WTC11 (cell line): ENCODE measurements at regions not wholly inside any gene's neighbourhood (a gene's known extent, or its start where the extent isn't known, plus 50 kb on each side); places are given as distances from the start of the nearest gene placed in this dataset.

Experiments used
- ATAC-seq: fragments of 200-7000 bp; cut with Tn5 transposase; 2 replicates; pipeline ENCODE4 v1.10.0; 2021; ENCODE audit warnings: mild to moderate bottlenecking, moderate library complexity
- CTCF ChIA-PET: fragments of 300-600 bp; sonication (Branson Sonifier 250); formaldehyde crosslinking; loops from one replicate; lab custom pipeline; 2021; ENCODE audit warnings: antibody characterized with exemption; lab: Charles Lee
- POLR2A ChIA-PET: fragments of 350-600 bp; sonication (Branson Sonifier 250); formaldehyde crosslinking; loops from one replicate; lab custom pipeline; 2021; ENCODE audit warnings: antibody characterized with exemption; lab: Charles Lee
- DNase-seq: peaks from one replicate; pipeline ENCODE4 v3.0.0; 2021; ENCODE audit warnings: low spot score
- H3K27ac Mint-ChIP-seq: 2 replicates; pipeline ENCODE4 v1.8.0; 2021; ENCODE audit warnings: mixed read lengths
- H3K27me3 Mint-ChIP-seq: 2 replicates; pipeline ENCODE4 v1.8.0; 2021; ENCODE audit warnings: low read depth, mild to moderate bottlenecking, moderate library complexity, mixed read lengths
- H3K36me3 Mint-ChIP-seq: 2 replicates; pipeline ENCODE4 v1.8.0; 2021; ENCODE audit warnings: mixed read lengths
- H3K4me1 Mint-ChIP-seq: 2 replicates; pipeline ENCODE4 v1.8.0; 2022; ENCODE audit warnings: mixed read lengths
- H3K4me3 Mint-ChIP-seq: 2 replicates; pipeline ENCODE4 v1.8.0; 2021; ENCODE audit warnings: mild to moderate bottlenecking, moderate library complexity, mixed read lengths
- H3K9me3 Mint-ChIP-seq: 2 replicates; pipeline ENCODE4 v1.8.0; 2021; ENCODE audit warnings: mixed read lengths
- CREM ChIP-seq: sonication (generic); formaldehyde crosslinking; IDR thresholded peaks from 2 replicates; pipeline ENCODE4 v1.8.1; 2022; ENCODE audit warnings: mild to moderate bottlenecking, missing genetic modification reagents, moderate library complexity
- ESRRA ChIP-seq: sonication (generic); formaldehyde crosslinking; IDR thresholded peaks from 2 replicates; pipeline ENCODE4 v1.8.1; 2022; ENCODE audit warnings: mild to moderate bottlenecking, missing genetic modification reagents, borderline replicate concordance
- GRHL2 ChIP-seq: fragments of 250-450 bp; sonication (Bioruptor Pico); IDR thresholded peaks from 2 replicates; pipeline ENCODE4 v1.8.0; 2022; ENCODE audit warnings: mild to moderate bottlenecking, moderate library complexity; ENCODE audit not compliant: insufficient replicate concordance, severe bottlenecking
- HMGA2 ChIP-seq: fragments of 250-450 bp; sonication (Bioruptor Pico); IDR thresholded peaks from 2 replicates; pipeline ENCODE4 v1.4.0; 2021; ENCODE audit warnings: mild to moderate bottlenecking, moderate library complexity
- JUN ChIP-seq: sonication (generic); formaldehyde crosslinking; IDR thresholded peaks from 2 replicates; pipeline ENCODE4 v1.8.0; 2023; ENCODE audit warnings: mild to moderate bottlenecking, missing genetic modification reagents
- PRDM15 ChIP-seq: sonication (generic); formaldehyde crosslinking; IDR thresholded peaks from 2 replicates; pipeline ENCODE4 v1.8.0; 2022; ENCODE audit warnings: missing genetic modification reagents
- SMAD3 ChIP-seq: sonication (generic); formaldehyde crosslinking; IDR thresholded peaks from 2 replicates; pipeline ENCODE4 v1.8.0; 2022; ENCODE audit warnings: missing genetic modification reagents, mild to moderate bottlenecking, borderline replicate concordance
- SOX15 ChIP-seq: fragments of 250-450 bp; sonication (Bioruptor Pico); IDR thresholded peaks from 2 replicates; pipeline ENCODE4 v1.9.0; 2021; ENCODE audit warnings: mild to moderate bottlenecking
- SP1 ChIP-seq: sonication (generic); formaldehyde crosslinking; conservative IDR thresholded peaks from 2 replicates; pipeline ENCODE4 v1.8.1; 2022; ENCODE audit warnings: missing genetic modification reagents
- TEAD1 ChIP-seq: sonication (generic); formaldehyde crosslinking; IDR thresholded peaks from 2 replicates; pipeline ENCODE4 v1.8.0; 2022; ENCODE audit warnings: mild to moderate bottlenecking, missing genetic modification reagents
- ZNF219 ChIP-seq: sonication (generic); formaldehyde crosslinking; IDR thresholded peaks from 2 replicates; pipeline ENCODE4 v1.8.0; 2023; ENCODE audit warnings: missing genetic modification reagents, mild to moderate bottlenecking, borderline replicate concordance
- ZNF263 ChIP-seq: sonication (generic); formaldehyde crosslinking; IDR thresholded peaks from 2 replicates; pipeline ENCODE4 v1.8.1; 2022; ENCODE audit warnings: low read depth, mild to moderate bottlenecking, moderate library complexity, missing genetic modification reagents
- TF ChIP-seq, protein P1 (sequence below): sonication (generic); formaldehyde crosslinking; IDR thresholded peaks from 2 replicates; pipeline ENCODE4 v1.8.1; 2023; ENCODE audit warnings: mild to moderate bottlenecking, missing genetic modification reagents, moderate library complexity
- TF ChIP-seq, protein P2 (sequence below): fragments of 250-450 bp; sonication (Bioruptor Pico); IDR thresholded peaks from 2 replicates; pipeline ENCODE4 v1.9.0; 2021; ENCODE audit warnings: mild to moderate bottlenecking
- TF ChIP-seq, protein P3 (sequence below): sonication (generic); formaldehyde crosslinking; IDR thresholded peaks from 2 replicates; pipeline ENCODE4 v1.8.0; 2022; ENCODE audit warnings: mild to moderate bottlenecking, missing genetic modification reagents

GRCh38 chr12:131494741-131495524, 216.0 kb upstream of the SFSWAP start:
- Mint-ChIP-seq H3K27ac (no peak overlapping the region), H3K9me3 (0 out of 2 replicates have a peak, but pooled peaks cover 3% of the 10 kb centered on the region), H3K36me3 (no peaks in the 10 kb centered on the region), H3K4me3 (no peak overlapping the region), H3K27me3 (peaks cover 10% of the 10 kb centered on the region), H3K4me1 (no peaks in the 10 kb centered on the region)
- ChIA-PET CTCF (interaction anchor here (1.2 kb wide), 1 partner anchor 363 kb away, joined by 3 read pairs; no protein-coding TSS in a partner anchor), POLR2A (no interaction called here)
- ATAC-seq (no peak), DNase-seq (no peak)
- no peak for TF ChIP-seq JUN (CRISPR knock-in tag)
- no peak for TF ChIP-seq SMAD3 (CRISPR knock-in tag)
- TF ChIP-seq ZNF219: no peak
- no peak for TF ChIP-seq PRDM15
- TF ChIP-seq CREM: no peak
- TF ChIP-seq, protein P1, sequence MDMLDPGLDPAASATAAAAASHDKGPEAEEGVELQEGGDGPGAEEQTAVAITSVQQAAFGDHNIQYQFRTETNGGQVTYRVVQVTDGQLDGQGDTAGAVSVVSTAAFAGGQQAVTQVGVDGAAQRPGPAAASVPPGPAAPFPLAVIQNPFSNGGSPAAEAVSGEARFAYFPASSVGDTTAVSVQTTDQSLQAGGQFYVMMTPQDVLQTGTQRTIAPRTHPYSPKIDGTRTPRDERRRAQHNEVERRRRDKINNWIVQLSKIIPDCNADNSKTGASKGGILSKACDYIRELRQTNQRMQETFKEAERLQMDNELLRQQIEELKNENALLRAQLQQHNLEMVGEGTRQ (CRISPR knock-in tag): no peak
- no peak for TF ChIP-seq TEAD1 (CRISPR knock-in tag)
- TF ChIP-seq ESRRA (CRISPR knock-in tag): no peak
- TF ChIP-seq, protein P2, sequence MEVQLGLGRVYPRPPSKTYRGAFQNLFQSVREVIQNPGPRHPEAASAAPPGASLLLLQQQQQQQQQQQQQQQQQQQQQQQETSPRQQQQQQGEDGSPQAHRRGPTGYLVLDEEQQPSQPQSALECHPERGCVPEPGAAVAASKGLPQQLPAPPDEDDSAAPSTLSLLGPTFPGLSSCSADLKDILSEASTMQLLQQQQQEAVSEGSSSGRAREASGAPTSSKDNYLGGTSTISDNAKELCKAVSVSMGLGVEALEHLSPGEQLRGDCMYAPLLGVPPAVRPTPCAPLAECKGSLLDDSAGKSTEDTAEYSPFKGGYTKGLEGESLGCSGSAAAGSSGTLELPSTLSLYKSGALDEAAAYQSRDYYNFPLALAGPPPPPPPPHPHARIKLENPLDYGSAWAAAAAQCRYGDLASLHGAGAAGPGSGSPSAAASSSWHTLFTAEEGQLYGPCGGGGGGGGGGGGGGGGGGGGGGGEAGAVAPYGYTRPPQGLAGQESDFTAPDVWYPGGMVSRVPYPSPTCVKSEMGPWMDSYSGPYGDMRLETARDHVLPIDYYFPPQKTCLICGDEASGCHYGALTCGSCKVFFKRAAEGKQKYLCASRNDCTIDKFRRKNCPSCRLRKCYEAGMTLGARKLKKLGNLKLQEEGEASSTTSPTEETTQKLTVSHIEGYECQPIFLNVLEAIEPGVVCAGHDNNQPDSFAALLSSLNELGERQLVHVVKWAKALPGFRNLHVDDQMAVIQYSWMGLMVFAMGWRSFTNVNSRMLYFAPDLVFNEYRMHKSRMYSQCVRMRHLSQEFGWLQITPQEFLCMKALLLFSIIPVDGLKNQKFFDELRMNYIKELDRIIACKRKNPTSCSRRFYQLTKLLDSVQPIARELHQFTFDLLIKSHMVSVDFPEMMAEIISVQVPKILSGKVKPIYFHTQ (CRISPR knock-in tag): no peak
- no peak for TF ChIP-seq ZNF263
- no peak for TF ChIP-seq HMGA2 (CRISPR knock-in tag)
- TF ChIP-seq, protein P3, sequence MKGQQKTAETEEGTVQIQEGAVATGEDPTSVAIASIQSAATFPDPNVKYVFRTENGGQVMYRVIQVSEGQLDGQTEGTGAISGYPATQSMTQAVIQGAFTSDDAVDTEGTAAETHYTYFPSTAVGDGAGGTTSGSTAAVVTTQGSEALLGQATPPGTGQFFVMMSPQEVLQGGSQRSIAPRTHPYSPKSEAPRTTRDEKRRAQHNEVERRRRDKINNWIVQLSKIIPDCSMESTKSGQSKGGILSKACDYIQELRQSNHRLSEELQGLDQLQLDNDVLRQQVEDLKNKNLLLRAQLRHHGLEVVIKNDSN (CRISPR knock-in tag): no peak
- TF ChIP-seq GRHL2 (CRISPR knock-in tag): no peak

GRCh38 chr12:131497966-131498365, 212.9 kb upstream of the SFSWAP start:
- no peak for DNase-seq
- Mint-ChIP-seq H3K36me3 (no peaks in the 10 kb centered on the region), H3K4me3 (no peak overlapping the region), H3K9me3 (0 out of 2 replicates have a peak, but pooled peaks cover 3% of the 10 kb centered on the region), H3K27ac (no peak overlapping the region), H3K27me3 (peaks cover 10% of the 10 kb centered on the region), H3K4me1 (no peaks in the 10 kb centered on the region)
- TF ChIP-seq ZNF219: no peak
- TF ChIP-seq, protein P1 (CRISPR knock-in tag): no peak
- no peak for TF ChIP-seq SOX15 (CRISPR knock-in tag)
- no peak for TF ChIP-seq SP1
- POLR2A ChIA-PET: no interaction called here
- CTCF ChIA-PET: no interaction called here
- no peak for ATAC-seq
